ENCODE measurements at regions not wholly inside any gene's neighbourhood (a gene's known extent, or its start where the extent isn't known, plus 50 kb on each side); places are given as distances from the start of the nearest gene placed in this dataset. TPM values are rescaled to one million over a fixed set of nuclear protein-coding genes. Genes with fewer than 3 reads are reported as not detected.
A peak's percentile ranks its signal among the peaks of the same experiment; 100 is the strongest.
"Not testable (repeated sequence)": the region's sequence is repeated elsewhere in the genome, so short reads cannot be mapped to it uniquely, and the experiment has no call there.

- not testable (repeated sequence) for DNase-seq (ENCODE audit: low read depth)
Measured at GRCh38 chrX:71822314-71822713, 59.2 kb downstream of the CXorf49B start.

DNA sequence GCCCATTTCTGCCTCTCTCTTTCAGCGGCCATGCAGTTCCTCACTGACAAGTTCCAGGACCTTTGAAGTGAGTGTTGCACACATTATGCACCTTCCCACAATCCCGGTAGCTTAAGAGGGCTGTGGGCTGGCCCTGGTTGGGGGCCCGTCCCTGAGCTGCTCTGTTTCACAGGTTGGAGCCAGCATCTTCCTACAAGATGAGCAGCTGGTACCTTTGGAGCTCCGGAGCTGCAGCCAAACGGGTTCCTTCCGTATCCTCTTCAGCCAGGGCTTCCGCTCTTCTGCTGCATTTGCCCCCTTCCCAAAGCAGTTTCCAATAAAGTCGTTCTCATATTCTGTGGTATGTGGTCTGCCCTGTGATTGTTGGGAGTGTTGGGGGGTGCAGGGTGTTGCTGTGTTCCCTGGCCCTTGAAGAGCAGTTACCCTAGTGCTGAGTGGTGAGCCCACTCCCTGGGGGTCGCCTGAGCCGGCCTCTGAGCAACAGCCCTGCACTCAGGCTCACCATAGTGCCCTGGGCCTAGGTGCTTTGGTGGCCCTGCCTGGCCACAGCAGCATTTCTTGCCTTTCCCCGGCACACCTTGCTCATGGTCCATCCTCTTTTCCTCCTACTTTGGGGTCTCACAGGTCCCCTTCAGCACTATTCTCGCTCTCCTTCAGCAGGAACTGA is 60.4 kb downstream of the CXorf49B start:
- no peak for DNase-seq (ENCODE audit: low read depth)

GRCh38 chrX:71828086-71828485 is 64.9 kb downstream of the CXorf49B start:
- DNase-seq (ENCODE audit: low read depth) = no peak

GRCh38 chrX:71838092-71838491 is 72.6 kb upstream of the NHSL2 start:
- DNase-seq (ENCODE audit: low read depth) = not testable (repeated sequence)

- peak; percentile 55 for DNase-seq (ENCODE audit: low read depth)
Measured at GRCh38 chrX:71846429-71846828, 64.2 kb upstream of the NHSL2 start.

GRCh38 chrX:71852182-71852581 is 58.5 kb upstream of the NHSL2 start:
- DNase-seq (ENCODE audit: low read depth) = no peak

- peak; percentile 16 for DNase-seq (ENCODE audit: low read depth)
Measured at GRCh38 chrX:71859637-71860036, 51.0 kb upstream of the NHSL2 start.

Small RNA genes lying in the stretch of these regions (small RNA-seq; reads per million reads assigned to genes)
- not detected for gene BX276092.3

Data from HT1080 (cell line).